K562 (cell line): ENCODE measurements at regions not wholly inside any gene's neighbourhood (a gene's known extent, or its start where the extent isn't known, plus 50 kb on each side); places are given as distances from the start of the nearest gene placed in this dataset.

Experiments
- ATAC-seq: fragments of 200-7000 bp; cut with Tn5 transposase; 3 replicates; pipeline ENCODE4 v1.9.1; 2020; ENCODE audit warnings: moderate library complexity
- BruUV-seq: library from RNA; stranded (reverse); fragments of 400-500 nt; replicated peaks from 2 replicates; lab custom pipeline; 2021; lab: Mats Ljungman, UMichigan
- CTCF ChIA-PET: fragments of 300-600 bp; formaldehyde crosslinking; extraction: SDS; loops from one replicate; lab custom pipeline; 2021; ENCODE audit warnings: low intra/inter-chr PET ratio; lab: Yijun Ruan, JAX
- POLR2A ChIA-PET: fragments of 300-600, 350-650 bp; sonication (Branson Sonifier 250); formaldehyde crosslinking; extraction: SDS; loops from one replicate; lab custom pipeline; 2021; ENCODE audit warnings: antibody characterized with exemption, inconsistent platforms; lab: Yijun Ruan, JAX
- DNase-seq, 4 experiments: peaks; one replicate each; pipeline versions ENCODE4 v3.0.0 to v3.0.0-alpha.2; 2011 to 2018; ENCODE audit warnings: low spot score in 3 of 4, mixed read lengths in 3 of 4; ENCODE audit errors: extremely low read depth in 1 of 4
- FAIRE-seq: peaks from 2 replicates; lab custom pipeline; 2011; peaks lifted over from hg19 to GRCh38; lab: Jason Lieb, UNC
- H2AFZ ChIP-seq: 2 replicates; pipeline ENCODE4 v1.6.0; 2011; ENCODE audit warnings: low read depth, low read length, control low read depth, inconsistent platforms
- H3K27ac ChIP-seq: fragments of 200-600 bp; 3 replicates; pipeline ENCODE4 v1.8.0; 2011; ENCODE audit warnings: low read depth, mild to moderate bottlenecking, control low read depth, inconsistent platforms, low read length, moderate library complexity, mixed read lengths; ENCODE audit errors: extremely low read depth
- H3K27me3 ChIP-seq, 2 experiments: fragments of 300-600 bp in 1 of 2; 2 replicates in 1 of 2; 3 replicates in 1 of 2; pipeline versions ENCODE4 v1.6.0 to v1.8.0; 2011; ENCODE audit warnings: inconsistent platforms in 2 of 2, low read length in 2 of 2, mild to moderate bottlenecking in 1 of 2, mixed read lengths in 1 of 2, moderate library complexity in 1 of 2; ENCODE audit not compliant: control insufficient read depth in 2 of 2, insufficient read depth in 2 of 2
- H3K36me3 ChIP-seq: fragments of 300-600 bp; 3 replicates; pipeline ENCODE4 v1.8.0; 2011; ENCODE audit warnings: mild to moderate bottlenecking, low read length, inconsistent platforms; ENCODE audit not compliant: control insufficient read depth, insufficient read depth
- H3K4me1 ChIP-seq, 2 experiments: fragments of 200-600 bp in 1 of 2; replicated peaks in 1 of 2; 2 replicates in 1 of 2; 3 replicates in 1 of 2; pipeline versions ENCODE4 v1.5.1 to v1.8.0; 2011; ENCODE audit warnings: inconsistent platforms in 2 of 2, low read length in 2 of 2, mild to moderate bottlenecking in 1 of 2, mixed read lengths in 1 of 2, moderate library complexity in 1 of 2; ENCODE audit not compliant: control insufficient read depth in 2 of 2, insufficient read depth in 2 of 2
- H3K4me2 ChIP-seq: 2 replicates; pipeline ENCODE4 v1.6.1; 2011; ENCODE audit warnings: low read length, control low read depth, inconsistent platforms, mixed read lengths; ENCODE audit not compliant: insufficient read depth
- H3K4me3 ChIP-seq: fragments of 200-600 bp; sonication (generic), shearing (Covaris generic); 2 replicates; pipeline ENCODE4 v1.5.1; 2016; ENCODE audit warnings: control low read depth, inconsistent platforms
- H3K79me2 ChIP-seq: fragments of 200-600 bp; 3 replicates; pipeline ENCODE4 v1.8.0; 2011; ENCODE audit warnings: low read length, inconsistent platforms; ENCODE audit not compliant: control insufficient read depth, insufficient read depth
- H3K9ac ChIP-seq, 2 experiments: 2 replicates each; pipeline versions ENCODE4 v1.6.0 to v1.6.1; 2011; ENCODE audit warnings: low read depth in 2 of 2, low read length in 2 of 2, control low read depth in 1 of 2, inconsistent platforms in 1 of 2, mild to moderate bottlenecking in 1 of 2, mixed read lengths in 1 of 2; ENCODE audit not compliant: insufficient read depth in 1 of 2
- H3K9me1 ChIP-seq: one replicate; pipeline ENCODE4 v1.6.0; 2011; ENCODE audit warnings: inconsistent platforms, mild to moderate bottlenecking, low read length, moderate library complexity; ENCODE audit not compliant: control insufficient read depth, insufficient read depth
- H3K9me3 ChIP-seq: replicated peaks from 2 replicates; pipeline ENCODE4 v1.5.1; 2011; ENCODE audit warnings: low read depth, low read length, inconsistent platforms; ENCODE audit not compliant: control insufficient read depth, insufficient read depth
- H4K20me1 ChIP-seq: replicated peaks from 2 replicates; pipeline ENCODE4 v1.6.1; 2011; ENCODE audit warnings: low read length, inconsistent platforms, mixed read lengths; ENCODE audit not compliant: control insufficient read depth, insufficient read depth
- CREB1 ChIP-seq, 2 experiments: sonication (generic) in 1 of 2; formaldehyde crosslinking in 1 of 2; IDR thresholded peaks; 2 replicates each; pipeline versions ENCODE4 v1.6.1 to v1.8.0; 2012 to 2022; ENCODE audit warnings: inconsistent platforms in 1 of 2, mild to moderate bottlenecking in 1 of 2, missing genetic modification reagents in 1 of 2, moderate library complexity in 1 of 2
- HOXB6 ChIP-seq: fragments of 250-450 bp; sonication (Bioruptor Pico); IDR thresholded peaks from 2 replicates; pipeline ENCODE4 v1.5.1; 2022; ENCODE audit warnings: mild to moderate bottlenecking, borderline replicate concordance
- PHB2 ChIP-seq: fragments of 450-650 bp; IDR thresholded peaks from 2 replicates; pipeline ENCODE4 v1.6.1; 2017; ENCODE audit warnings: low read depth
- SMARCA5 ChIP-seq: fragments of 450-650 bp; IDR thresholded peaks from 2 replicates; pipeline ENCODE4 v1.6.1; 2016
- TAF9B ChIP-seq: fragments of 450-650 bp; IDR thresholded peaks from 2 replicates; pipeline ENCODE4 v1.6.1; 2018; ENCODE audit warnings: mild to moderate bottlenecking; ENCODE audit not compliant: partially characterized antibody
- ZNF699 ChIP-seq: fragments of 250-450 bp; sonication (Bioruptor Pico); IDR thresholded peaks from 2 replicates; pipeline ENCODE4 v1.8.0; 2021; ENCODE audit warnings: mild to moderate bottlenecking, moderate library complexity; ENCODE audit not compliant: insufficient replicate concordance
- WGBS: fragments of 100-300 bp; shearing (Covaris generic); methylation state at CpG from one replicate; pipeline ENCODE4 v1.1.6; 2016; ENCODE audit warnings: low coverage, mixed read lengths; ENCODE audit not compliant: insufficient coverage; ENCODE audit errors: missing lambda C conversion rate; 5-methylcytosine and 5-hydroxymethylcytosine counted together
- in situ Hi-C: fragments of 300-500 bp; cut with MboI; formaldehyde crosslinking; loops from 4 replicates; pipeline ENCODE4 v1.15.0; 2018; ENCODE audit warnings: inconsistent platforms, mixed read lengths
- intact Hi-C: fragments of 100-400 bp; cut with micrococcal nuclease; formaldehyde crosslinking; loops from 2 replicates; pipeline ENCODE4 v1.14.2; 2022
- TF ChIP-seq, protein P1 (sequence below): fragments of 450-650 bp; formaldehyde crosslinking; IDR thresholded peaks from 2 replicates; pipeline ENCODE4 v1.4.0; 2020; ENCODE audit warnings: mild to moderate bottlenecking, moderate library complexity
- TF ChIP-seq, protein P2 (sequence below): fragments of 250-450 bp; sonication (Bioruptor Pico); IDR thresholded peaks from 2 replicates; pipeline ENCODE4 v1.5.0; 2021; ENCODE audit warnings: mild to moderate bottlenecking, borderline replicate concordance

DNA sequence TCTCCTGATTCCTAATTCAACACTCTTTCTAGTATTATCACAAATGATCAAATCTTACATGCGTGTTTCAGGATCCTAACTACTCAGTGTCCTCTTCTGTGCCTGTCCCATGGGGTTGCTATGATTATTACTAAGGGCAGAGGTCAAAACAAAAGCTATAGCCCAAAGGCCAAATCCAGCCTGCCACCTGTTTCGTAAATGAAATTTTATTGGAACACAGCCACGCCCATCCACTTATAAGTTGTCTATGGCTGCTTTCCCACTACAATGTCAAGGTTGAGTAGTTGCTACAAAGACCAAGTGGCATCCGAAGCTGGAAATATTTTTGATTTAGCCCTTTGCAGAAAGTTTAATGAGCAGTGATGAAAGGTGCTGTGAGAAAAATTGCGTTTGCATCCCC, 336.6 kb downstream of the TMEM114 start:
- H3K27me3 ChIP-seq: no peaks in the 10 kb centered on the region
- no TSS peak for BruUV-seq
- no peaks in the 10 kb centered on the region for H3K9me3 ChIP-seq
- no peak overlapping the region for H2AFZ ChIP-seq
- no peaks in the 10 kb centered on the region for H3K9me1 ChIP-seq
- CTCF ChIA-PET: no interaction called here
- H3K4me1 ChIP-seq: no peaks in the 10 kb centered on the region
- no peak overlapping the region for H3K9ac ChIP-seq
- in situ Hi-C loops (no loop called here), intact Hi-C loops (no loop called here)
- H3K79me2 ChIP-seq: no peaks in the 10 kb centered on the region
- 1% methylated on average over 5 of the region's 5 CpGs for WGBS
- ATAC-seq: no peak
- H4K20me1 ChIP-seq: no peaks in the 10 kb centered on the region
- FAIRE-seq: no peak
- no peak overlapping the region for H3K4me3 ChIP-seq
- no peak overlapping the region for H3K4me2 ChIP-seq
- TF ChIP-seq, protein P1, sequence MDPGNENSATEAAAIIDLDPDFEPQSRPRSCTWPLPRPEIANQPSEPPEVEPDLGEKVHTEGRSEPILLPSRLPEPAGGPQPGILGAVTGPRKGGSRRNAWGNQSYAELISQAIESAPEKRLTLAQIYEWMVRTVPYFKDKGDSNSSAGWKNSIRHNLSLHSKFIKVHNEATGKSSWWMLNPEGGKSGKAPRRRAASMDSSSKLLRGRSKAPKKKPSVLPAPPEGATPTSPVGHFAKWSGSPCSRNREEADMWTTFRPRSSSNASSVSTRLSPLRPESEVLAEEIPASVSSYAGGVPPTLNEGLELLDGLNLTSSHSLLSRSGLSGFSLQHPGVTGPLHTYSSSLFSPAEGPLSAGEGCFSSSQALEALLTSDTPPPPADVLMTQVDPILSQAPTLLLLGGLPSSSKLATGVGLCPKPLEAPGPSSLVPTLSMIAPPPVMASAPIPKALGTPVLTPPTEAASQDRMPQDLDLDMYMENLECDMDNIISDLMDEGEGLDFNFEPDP (CRISPR knock-in tag): no peak
- no peak for TF ChIP-seq HOXB6 (CRISPR knock-in tag)
- no peak for TF ChIP-seq PHB2
- TF ChIP-seq, protein P2, sequence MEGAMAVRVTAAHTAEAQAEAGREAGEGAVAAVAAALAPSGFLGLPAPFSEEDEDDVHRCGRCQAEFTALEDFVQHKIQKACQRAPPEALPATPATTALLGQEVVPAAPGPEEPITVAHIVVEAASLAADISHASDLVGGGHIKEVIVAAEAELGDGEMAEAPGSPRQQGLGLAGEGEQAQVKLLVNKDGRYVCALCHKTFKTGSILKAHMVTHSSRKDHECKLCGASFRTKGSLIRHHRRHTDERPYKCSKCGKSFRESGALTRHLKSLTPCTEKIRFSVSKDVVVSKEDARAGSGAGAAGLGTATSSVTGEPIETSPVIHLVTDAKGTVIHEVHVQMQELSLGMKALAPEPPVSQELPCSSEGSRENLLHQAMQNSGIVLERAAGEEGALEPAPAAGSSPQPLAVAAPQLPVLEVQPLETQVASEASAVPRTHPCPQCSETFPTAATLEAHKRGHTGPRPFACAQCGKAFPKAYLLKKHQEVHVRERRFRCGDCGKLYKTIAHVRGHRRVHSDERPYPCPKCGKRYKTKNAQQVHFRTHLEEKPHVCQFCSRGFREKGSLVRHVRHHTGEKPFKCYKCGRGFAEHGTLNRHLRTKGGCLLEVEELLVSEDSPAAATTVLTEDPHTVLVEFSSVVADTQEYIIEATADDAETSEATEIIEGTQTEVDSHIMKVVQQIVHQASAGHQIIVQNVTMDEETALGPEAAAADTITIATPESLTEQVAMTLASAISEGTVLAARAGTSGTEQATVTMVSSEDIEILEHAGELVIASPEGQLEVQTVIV (CRISPR knock-in tag): no peak
- no peak for TF ChIP-seq TAF9B
- TF ChIP-seq CREB1 (IDR thresholded peaks at IDR 0.05): no peak
- no peak for TF ChIP-seq CREB1 (CRISPR knock-in tag; IDR thresholded peaks at IDR 0.05)
- no peak for TF ChIP-seq SMARCA5
- no peak for TF ChIP-seq ZNF699 (CRISPR knock-in tag)
- no peaks in the 10 kb centered on the region for H3K36me3 ChIP-seq
- no peak overlapping the region for H3K27ac ChIP-seq
- POLR2A ChIA-PET: interaction anchor here (0.8 kb wide), 1 partner anchor 14 kb away, joined by 3 read pairs; no protein-coding TSS in a partner anchor
- DNase-seq: no peak
